ENCODE measurements at regions not wholly inside any gene's neighbourhood (a gene's known extent, or its start where the extent isn't known, plus 50 kb on each side); places are given as distances from the start of the nearest gene placed in this dataset.

DNA sequence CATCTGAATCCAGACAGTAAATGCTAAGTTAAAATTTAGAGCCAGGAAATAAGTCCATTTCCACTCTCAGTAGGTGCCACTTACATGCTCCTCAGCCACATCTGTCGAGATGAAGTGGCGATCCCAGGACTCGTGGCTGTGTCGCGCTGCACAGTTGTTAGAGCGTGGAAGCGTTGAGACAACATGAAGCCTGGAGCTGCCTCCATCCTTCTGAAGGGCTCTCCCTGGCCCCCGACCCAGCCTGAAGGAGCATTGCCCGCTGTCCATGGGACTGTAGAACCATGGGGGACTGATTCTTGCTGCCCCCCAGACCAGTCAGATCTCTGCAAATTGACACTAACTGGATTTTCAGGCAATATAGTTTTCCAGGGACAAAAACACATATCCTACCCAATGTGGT is 58.9 kb downstream of the IRX1 start:
- DNase-seq, result no peak

DNA sequence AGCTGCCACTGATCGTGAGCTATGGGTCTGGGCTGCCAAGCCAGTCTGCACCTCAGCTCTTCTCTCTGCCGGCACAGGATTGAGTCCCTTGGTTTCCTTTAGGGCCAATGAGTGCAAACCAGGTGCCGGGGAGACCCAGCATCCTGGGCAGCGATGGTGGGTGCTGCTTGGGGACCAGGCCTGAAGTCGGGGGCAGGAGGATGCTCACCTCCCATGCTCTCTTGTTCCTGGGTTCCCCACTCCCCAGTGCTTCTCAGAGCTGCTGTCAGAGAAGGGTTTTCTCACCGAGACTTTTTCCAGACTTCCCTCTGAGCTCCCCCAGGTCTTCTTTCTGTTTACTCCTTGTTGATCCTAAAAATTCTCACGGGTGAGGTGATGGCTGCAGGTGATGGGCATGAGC is 61.2 kb downstream of the IRX1 start:
- DNase-seq, result no peak

DNA sequence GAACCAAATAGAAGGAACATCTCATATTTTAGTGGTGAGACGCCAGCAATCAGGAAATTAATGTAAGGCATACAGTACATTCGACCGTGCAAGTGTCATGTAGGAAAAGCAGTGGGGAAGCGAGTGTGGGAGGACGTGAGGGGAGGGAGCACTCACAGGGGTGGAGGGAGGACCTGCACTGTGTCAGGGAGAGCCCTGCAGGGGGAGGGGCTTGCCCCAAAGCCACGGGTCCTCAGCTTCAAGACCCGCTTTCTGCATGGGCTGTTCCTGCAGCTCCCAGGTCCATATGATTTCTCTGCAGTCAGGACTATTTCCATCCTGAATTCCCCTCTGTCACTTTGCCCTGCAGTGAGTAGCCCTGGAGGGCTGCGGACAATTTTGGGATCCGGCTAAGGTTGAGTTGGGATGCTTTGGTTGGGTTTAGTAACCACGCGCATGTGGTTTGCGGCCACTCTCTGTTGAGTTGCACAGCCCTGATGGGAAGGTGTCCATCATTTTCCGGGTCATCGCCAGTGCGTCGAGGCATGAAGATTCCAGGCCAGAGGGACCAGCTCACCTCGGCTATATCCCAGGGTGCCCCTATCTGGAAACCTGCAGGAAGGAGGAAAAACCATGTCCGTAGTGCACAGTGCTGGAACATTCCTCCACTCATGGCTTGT is 61.9 kb downstream of the IRX1 start:
- no peak for DNase-seq

DNA sequence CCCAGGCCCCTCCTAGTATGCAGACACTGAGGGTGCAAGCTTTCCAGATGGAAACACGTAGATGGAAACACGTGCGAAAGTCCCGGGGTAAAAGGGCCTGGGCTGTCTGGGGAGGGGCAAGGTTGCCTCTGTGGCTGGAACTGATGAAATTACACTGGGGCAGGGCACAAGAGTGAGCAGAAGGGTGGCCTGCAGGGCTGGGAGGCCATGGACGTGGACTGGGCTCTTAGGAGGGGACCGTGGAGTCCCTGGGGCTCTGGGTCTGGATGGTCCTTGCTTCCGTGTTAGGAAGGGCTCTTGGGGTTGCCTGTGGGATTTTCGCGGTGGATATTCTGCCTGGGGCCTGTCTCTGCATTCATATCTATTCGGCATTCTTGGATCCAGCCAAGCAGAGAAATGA is 63.3 kb downstream of the IRX1 start:
- no peak for DNase-seq

DNA sequence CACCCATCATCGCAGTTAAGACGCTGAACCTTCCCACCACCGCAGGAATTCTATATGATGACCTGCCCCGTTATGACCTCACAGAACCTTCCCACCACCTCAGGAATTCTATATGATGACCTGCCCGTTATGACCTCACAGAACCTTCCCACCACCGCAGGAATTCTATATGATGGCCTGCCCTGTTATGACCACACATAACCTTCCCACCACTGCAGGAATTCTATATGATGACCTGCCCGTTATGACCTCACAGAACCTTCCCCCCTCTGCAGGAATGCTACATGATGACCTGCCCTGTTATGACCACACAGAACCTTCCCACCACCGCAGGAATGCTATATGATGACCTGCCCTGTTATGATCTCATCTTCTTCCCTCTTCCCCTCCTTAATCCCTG is 64.3 kb downstream of the IRX1 start:
- DNase-seq, result no peak

DNA sequence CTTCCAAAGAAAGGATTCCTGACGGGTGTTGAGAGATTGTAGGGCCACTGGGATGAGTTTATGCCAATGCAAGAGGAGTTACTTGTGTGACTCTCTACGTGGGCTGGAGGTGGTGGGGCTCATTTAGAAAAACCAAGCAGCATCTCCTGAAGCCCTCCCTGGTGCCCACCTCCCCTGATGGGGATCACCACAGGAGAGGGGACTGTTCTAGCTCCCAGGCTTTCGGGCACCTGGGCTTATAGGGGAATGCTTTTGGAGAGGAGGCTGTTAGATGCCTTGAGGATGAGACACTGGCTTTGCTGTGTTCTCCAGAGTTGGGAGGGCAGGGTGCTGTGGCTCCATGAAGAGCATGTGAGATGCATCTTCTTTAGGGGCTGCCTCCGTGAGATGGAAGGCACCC is 65.0 kb downstream of the IRX1 start:
- no peak for DNase-seq

DNA sequence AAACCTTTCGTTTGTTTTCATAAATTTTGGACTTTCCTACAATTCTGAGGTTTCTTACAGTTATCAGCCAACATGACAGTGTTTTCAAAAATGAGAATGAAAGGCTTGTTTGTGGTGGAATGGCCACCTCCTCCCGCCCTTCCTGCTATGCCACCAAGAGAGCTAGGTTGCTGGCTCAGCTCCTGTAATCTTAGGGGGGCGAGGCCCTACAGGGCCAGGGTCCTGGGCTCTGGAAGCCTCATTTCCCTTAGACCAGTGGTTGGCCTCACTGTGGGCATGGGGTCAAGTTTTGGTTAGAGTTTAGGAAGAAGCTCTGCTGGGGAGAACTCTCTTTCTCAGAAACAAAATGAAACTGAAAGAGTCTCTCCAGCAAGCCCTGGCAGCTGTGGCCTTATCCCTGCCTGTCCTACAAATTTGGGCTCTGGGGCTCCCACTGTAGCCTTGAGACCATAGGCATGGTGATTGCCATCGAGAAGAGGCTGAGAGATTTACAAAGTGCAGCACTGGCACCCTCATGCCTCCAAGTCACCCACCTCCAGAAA is 66.2 kb downstream of the IRX1 start:
- no peak for DNase-seq

DNA sequence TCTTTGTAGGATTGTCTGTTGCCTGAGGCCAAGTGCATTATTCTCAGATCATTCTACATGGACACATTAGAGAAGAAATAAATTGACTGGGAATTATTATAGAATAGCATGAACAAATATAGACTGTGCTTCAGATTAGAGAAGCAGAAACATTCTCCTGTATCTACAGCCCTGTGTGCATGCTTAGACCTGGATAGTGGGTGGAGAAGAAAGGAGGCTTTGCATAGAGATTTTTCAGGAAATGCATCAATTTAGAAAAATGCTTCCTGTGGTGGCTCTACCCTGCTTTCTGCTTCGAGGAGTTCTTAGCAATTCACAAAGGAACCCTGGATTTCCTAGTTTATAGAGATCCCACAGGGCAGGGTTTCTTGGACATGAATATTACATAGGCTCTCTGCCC is 66.7 kb downstream of the IRX1 start:
- DNase-seq, result no peak

DNA sequence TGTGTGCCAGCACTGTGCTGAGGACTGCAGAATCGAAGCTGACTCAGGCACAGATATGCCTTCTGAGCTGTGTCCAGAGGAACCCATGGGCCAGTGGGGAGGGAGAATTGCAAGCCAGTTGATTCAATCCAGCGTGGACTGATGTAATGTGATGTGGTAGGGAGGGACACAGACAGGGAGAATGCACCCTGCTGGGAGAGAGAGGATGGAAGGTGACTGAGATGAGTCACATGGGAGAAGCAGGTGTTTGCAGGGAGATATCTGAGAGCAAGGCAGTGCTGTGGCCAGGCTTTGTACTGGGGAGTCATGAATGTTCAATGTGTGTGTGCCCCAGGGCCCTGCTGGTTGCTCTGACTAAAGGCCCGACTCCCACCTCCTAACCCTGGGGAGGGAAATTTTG is 75.7 kb downstream of the IRX1 start:
- no peak for DNase-seq

DNA sequence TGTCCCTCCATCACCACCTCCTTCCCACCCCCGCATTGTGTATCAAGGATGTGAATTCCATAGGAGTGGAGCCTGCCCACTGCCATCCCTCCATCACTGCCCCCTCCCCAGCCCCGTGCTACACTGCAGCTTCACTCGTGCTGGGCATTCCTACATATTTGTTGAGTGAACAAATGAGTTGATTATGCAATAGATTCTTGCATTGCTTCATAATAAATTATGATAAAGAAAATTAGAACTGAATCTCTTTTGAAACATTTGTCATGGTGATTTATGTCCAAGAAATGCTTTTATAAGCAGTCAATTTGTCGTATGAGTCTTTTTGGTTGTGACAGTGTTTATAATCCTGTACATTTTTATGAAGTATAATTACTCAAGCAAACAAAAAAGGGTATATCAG is 83.2 kb downstream of the IRX1 start:
- DNase-seq, result no peak

DNA sequence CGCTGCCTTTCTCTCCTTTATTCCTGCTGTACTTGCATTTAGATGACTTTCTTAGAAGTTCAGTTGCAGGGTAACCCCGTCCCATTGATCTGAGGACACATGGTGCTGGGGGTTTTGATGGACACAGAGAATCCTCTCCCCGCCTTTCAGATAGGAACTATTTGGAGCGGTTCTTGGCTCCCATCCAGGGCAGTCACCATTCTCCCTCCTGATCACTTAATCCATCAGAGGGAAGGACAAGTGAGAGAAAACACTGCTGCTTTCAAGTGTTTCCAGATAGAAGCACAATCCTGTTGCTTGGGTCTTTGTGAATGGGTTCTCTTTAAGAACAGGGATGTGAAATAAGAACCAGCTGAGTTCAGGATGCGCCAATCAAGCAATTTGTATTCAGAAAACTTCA is 85.2 kb downstream of the IRX1 start:
- no peak for DNase-seq

DNA sequence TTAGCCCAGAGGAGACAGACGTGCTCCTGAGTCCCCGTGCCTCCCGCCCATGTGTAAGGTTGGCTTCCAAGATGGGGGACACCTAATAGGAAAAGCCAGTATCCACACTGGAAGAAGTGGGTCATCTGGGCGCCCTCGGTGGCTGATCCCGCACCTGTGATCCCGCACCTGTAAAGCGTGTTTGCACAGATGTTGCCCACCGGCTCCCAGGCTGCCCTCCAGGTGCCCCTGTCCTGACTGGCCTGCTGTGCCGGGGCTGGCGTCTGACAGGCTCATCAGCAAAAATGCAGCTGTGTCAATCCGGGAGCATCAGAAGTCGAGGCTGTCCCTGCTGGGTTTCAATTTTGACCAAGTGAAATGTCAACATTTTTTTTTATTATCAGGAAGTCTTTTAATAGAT is 88.5 kb downstream of the IRX1 start:
- no peak for DNase-seq

DNA sequence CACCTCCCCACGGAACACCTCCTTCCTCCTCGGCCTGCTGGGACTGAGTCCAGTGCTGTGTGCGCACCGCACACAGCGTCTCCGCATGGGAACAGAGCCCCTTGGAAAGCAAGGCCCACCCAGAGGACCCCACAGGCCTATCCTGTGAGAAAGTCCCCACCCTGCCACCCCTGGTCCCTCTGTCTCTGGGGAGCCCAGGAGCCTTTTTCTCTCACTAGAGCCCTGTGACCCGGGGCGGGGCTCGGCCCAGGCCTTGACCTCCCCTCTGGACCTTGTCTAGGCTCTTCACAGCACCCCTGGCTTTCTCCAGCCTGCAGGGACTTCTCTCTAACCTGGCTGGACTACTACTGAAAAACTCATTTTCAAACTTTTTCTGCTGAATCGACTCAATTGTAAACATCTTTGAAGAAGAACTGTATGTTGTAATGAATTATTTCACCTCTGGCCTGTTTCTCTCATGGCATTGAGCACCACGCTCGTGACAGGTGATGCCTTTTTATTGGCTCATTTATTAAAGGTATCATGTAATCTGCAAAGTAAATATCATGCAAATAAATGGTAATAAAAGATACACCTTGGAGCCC is 89.2 kb downstream of the IRX1 start:
- no peak for DNase-seq

DNA sequence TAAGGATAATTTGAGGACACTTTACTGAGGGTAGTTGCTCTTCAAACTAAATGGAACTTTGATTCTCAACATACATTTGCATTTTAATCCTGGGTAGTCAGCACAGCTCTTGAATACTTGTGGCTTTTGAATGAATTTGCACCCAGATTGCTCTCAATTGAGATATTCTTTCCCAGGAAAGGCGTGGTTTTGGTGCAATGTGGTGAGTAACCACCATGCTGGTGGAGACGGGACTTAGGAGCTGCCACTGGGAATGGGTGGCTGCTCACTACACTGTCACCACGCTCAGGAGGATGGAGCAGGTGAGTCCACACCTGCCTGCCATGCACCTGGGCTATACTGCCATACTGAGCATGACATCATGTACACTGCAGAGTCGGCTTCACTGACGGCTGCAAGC is 99.2 kb downstream of the IRX1 start:
- DNase-seq, result no peak

DNA sequence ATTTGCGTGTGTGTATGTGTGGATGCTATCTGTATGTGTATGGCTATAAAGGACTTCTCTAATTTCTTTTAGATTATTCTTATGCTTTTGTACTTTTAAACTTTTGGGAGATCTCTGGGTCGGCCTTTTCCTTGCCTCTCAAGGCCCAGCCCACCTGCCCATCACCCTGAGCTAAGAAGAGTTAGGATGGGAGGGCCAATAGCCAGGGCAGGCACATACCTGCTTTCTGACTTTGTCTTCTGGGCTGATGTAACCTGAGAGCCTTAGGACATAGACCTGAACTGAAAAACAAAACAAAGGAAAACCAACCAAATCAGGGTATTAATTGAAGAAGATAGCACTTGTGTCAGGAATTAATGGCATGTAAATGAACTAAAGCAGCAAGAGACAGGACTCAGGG is 100.2 kb downstream of the IRX1 start:
- DNase-seq, result no peak

DNA sequence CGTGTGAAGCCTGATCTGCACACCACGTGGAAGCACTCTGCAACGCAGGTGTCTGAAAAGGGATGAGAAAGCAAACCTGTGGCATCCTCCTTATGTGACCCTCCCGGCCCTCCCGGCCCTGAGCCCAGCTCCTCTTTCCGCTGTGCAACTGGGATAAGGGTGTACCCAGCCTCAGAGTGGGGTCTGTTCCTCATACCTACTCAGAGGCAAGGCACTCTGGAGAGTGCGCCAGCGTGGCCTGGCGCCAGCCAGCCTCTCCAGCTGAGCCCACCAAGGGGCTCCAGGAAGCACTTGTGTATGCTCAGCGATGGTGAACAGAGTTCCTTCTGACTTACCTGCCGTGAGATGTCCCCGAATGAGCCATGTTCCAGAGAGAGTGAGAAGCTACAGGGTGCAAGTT is 102.8 kb downstream of the IRX1 start:
- DNase-seq, result no peak

DNA sequence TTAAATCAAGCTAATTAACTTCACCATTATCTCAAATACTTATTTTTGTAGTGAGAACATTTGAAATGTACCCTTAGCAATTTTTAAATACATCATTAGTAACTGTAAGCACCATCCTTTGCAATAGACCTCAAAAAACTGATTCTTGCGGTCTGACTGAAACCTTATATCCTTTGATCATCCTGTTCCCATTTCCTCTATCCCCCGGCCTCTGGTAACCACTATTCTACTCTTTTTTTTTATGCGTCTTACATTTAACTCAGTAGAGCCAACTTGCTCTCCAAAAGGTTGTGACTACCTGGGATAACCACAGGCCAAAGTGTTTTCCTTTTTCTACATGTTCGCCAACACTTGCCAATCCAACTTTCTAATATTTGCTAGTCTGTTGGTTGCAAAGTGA is 106.1 kb downstream of the IRX1 start:
- DNase-seq, result no peak

DNA sequence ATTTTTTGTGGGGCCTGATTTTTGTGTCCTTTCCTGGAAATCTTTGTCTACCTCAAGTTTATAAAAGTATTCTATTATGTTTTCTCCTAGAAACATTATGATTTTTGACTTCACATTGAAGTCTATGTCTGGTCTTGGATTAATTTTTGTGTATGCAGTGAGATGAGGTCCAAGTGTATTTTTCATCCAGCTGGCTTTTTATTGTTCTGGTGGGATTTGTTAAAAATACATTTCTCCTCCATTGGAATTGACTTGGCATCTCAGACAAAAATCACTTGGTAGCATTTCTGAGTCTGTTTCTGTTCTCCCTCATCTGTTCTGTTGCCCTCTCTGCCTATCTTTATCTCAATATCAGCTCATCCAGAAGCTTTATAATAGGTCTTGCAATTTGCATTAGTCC is 109.0 kb downstream of the IRX1 start:
- DNase-seq, result no peak

DNA sequence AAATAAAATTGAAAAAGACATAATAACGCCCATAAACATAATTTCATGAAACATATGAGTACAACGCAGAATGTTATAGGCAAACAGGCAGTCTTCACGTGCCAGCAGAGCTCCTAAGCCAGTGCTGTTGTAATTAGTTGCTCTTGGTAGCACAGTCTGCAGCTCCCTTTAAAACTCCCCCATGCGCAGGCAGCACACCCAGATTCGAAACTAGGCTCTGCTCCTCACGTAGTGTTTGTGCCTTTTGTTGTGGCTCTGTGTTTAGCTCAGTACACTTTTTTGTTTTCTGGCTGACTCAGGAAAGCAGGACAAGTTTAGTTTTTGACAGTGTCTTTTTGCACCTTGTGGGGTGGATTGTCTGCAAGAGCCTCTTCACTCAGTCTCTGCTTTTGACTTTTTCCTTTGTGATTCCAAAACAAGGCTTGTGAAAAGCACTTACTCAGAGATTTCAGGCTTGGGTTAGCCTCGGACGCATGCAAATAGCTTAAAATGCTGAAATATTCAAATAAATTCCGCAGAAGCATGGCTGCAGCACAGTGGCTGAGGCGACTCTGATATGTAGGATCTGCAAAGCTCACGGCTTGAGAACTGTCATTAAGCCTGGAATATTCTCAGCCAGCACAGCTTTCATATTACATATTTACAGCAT is 113.6 kb downstream of the IRX1 start:
- DNase-seq, result no peak

DNA sequence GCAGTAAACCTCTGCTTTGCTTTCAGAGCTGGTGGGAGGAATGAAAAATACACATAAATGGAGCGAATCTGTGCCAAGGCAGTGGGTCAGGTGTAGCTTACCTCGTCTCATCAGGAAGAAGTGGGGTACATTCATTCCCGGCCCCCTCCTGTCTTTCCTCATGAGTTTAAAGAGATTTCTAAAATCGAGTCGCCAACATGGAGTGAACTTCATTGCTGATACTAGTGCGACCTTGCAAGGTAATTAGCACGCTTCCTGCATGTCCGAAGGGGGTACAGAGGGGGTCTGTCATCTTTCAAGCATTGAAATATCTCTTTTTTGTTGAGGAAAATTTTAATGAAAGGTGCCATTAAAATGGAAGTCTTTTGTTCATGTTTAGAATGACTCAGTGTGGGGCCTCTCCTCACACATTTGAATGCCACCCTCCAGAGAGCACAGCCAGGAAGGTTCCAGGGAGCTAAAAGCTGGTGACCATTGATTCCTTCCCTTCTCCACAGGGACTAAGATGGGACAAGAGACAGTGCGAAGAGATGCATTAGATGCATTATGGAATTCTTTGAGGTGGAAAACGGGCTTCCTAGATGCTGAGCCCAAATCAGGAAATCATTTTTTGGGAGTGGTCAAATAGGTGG is 114.2 kb downstream of the IRX1 start:
- no peak for DNase-seq

DNA sequence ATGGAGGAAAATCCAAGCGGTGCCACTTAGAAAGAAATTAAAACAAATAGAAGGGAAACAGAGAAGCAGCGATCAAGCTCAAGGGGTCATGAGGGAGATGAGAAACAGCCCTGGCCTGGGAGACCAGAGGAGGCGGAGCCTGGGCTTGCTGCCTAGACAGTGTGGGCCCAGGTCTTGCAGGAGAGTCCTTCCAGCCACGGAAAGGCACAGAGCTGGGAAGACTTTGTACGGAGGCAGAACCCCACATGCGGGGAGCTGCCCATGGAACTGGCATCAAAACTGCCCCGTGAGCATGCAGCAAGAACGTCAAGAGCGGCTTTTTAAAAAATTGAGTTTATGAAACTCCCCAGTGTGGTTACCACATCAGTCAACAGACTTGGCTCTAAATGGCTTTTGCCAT is 119.4 kb downstream of the IRX1 start:
- no peak for DNase-seq

DNA sequence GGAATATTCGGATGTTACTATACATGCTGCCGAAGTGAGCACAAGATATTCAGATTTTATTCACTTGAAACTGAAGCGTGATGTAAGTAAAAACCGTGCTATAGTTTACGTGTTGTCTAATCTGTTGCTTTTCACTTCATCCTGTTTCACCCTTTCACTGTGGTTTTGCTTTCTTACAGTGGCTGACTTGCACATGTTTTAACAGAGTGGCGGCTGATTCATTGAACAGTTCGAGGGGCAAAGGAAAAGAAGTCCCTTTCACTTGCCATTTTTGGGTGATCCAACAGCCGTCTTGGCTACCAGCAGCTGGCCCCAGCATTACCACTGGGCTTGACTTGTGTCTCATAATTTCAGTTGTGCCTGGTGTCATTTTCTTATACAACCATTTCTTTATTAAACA is 134.0 kb downstream of the IRX1 start:
- no peak for DNase-seq

DNA sequence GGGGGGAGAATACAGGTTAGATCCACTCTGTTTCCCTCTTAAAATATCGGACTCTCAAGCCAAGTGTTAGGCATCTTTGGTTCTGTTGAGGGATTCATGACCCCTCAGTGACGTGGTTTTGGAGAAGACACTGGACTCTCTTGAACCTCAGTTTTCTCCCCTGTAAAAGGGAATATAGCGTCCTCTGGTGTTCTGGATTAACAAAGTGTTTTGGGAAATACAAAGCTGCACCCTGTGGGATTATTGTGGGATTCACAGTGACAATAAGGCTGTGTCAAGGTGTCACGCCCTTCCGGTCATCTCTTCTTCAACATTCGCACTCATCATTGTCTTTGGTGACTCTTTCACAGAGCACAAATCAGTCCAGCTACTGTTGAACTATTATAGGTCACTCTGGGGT is 139.0 kb downstream of the IRX1 start:
- DNase-seq, result no peak

DNA sequence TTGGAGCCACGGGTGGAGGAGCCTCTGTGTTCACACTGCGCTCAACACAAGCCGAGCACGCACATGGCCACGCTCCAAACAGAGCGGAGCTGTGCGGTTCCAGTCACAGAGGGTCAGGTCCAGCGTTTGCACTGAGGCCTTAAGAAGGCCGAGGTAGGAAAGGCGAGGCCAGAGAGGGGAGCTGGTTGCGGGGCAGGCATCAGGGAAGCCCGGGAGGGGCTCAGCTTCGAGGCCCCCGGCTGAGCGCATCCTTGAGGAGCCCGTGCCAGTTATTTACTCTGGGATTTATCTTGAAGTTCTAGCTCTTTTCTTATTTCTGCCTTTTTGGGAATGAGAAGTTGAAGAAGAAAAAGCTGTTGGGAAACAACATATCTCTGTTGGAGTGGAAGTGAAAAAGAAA is 140.8 kb downstream of the IRX1 start:
- no peak for DNase-seq
